GM12875 (cell line): ENCODE measurements at regions not wholly inside any gene's neighbourhood (a gene's known extent, or its start where the extent isn't known, plus 50 kb on each side); places are given as distances from the start of the nearest gene placed in this dataset.
"Not testable (repeated sequence)": the region's sequence is repeated elsewhere in the genome, so short reads cannot be mapped to it uniquely, and the experiment has no call there.

Source experiments
- H3K4me3 ChIP-seq: one replicate; pipeline ENCODE4 v1.5.1; 2011; ENCODE audit warnings: low read depth, low read length, control low read depth
- CTCF ChIP-seq: IDR thresholded peaks from 2 replicates; pipeline ENCODE4 v1.5.1; 2011; ENCODE audit warnings: low read depth, mild to moderate bottlenecking, control low read depth, inconsistent platforms, low read length, moderate library complexity, borderline replicate concordance; ENCODE audit not compliant: insufficient read depth

- no peak overlapping the region for H3K4me3 ChIP-seq
- TF ChIP-seq CTCF = no peak
These were observed 121.2 kb downstream of the IGLL1 start for GRCh38 chr22:23458663-23459541.

GRCh38 chr22:23457380-23457985 is 122.6 kb downstream of the IGLL1 start:
- TF ChIP-seq CTCF = no peak
- no peak overlapping the region for H3K4me3 ChIP-seq

- not testable (repeated sequence) for H3K4me3 ChIP-seq
These were observed 123.3 kb downstream of the IGLL1 start for GRCh38 chr22:23456666-23457379.

- H3K4me3 ChIP-seq = not testable (repeated sequence)
These were observed 125.7 kb downstream of the IGLL1 start for GRCh38 chr22:23454345-23454744.

GRCh38 chr22:23453277-23453676 is 126.8 kb downstream of the IGLL1 start:
- no peak for TF ChIP-seq CTCF
- H3K4me3 ChIP-seq = no peak overlapping the region

GRCh38 chr22:23452231-23453010 is 127.7 kb downstream of the IGLL1 start:
- H3K4me3 ChIP-seq = no peak overlapping the region
- no peak for TF ChIP-seq CTCF

- not testable (repeated sequence) for H3K4me3 ChIP-seq
These were observed 128.4 kb downstream of the IGLL1 start for GRCh38 chr22:23451452-23452230.

- not testable (repeated sequence) for H3K4me3 ChIP-seq
These were observed 129.3 kb downstream of the IGLL1 start for GRCh38 chr22:23450821-23451220.
